ENCODE measurements at regions not wholly inside any gene's neighbourhood (a gene's known extent, or its start where the extent isn't known, plus 50 kb on each side); places are given as distances from the start of the nearest gene placed in this dataset.
"Not testable (repeated sequence)": the region's sequence is repeated elsewhere in the genome, so short reads cannot be mapped to it uniquely, and the experiment has no call there.

GRCh38 chr12:97877404-97877803, 414.8 kb downstream of the RMST start:
- H3K4me1 ChIP-seq (ENCODE audit: insufficient read depth, low read length), result no peaks in the 10 kb centered on the region
- H3K36me3 ChIP-seq (ENCODE audit: insufficient read depth, low read length), result no peaks in the 10 kb centered on the region
- no peak overlapping the region for H3K9ac ChIP-seq (ENCODE audit: low read depth, low read length)
- H3K9me3 ChIP-seq (ENCODE audit: control insufficient read depth, insufficient read depth, low read length), result no peaks in the 10 kb centered on the region

- Histone ChIP-seq H3K4me1 (ENCODE audit: insufficient read depth, low read length) (peaks cover 4% of the 10 kb centered on the region; the same call in 1 of the 2 replicates), H3K36me3 (ENCODE audit: insufficient read depth, low read length) (no peaks in the 10 kb centered on the region), H3K9ac (ENCODE audit: low read depth, low read length) (no peak overlapping the region), H3K9me3 (ENCODE audit: control insufficient read depth, insufficient read depth, low read length) (no peaks in the 10 kb centered on the region)
Measured at GRCh38 chr12:97886511-97887176, 424.0 kb downstream of the RMST start.

- H3K9ac ChIP-seq (ENCODE audit: low read depth, low read length); H3K36me3 ChIP-seq (ENCODE audit: insufficient read depth, low read length); H3K9me3 ChIP-seq (ENCODE audit: control insufficient read depth, insufficient read depth, low read length); H3K4me1 ChIP-seq (ENCODE audit: insufficient read depth, low read length): not testable (repeated sequence)
Measured at GRCh38 chr12:97897881-97898280, 435.3 kb downstream of the RMST start.

GRCh38 chr12:97899529-97899928, 436.9 kb downstream of the RMST start:
- no peaks in the 10 kb centered on the region for H3K36me3 ChIP-seq (ENCODE audit: insufficient read depth, low read length)
- H3K9ac ChIP-seq (ENCODE audit: low read depth, low read length), result no peak overlapping the region
- no peaks in the 10 kb centered on the region for H3K4me1 ChIP-seq (ENCODE audit: insufficient read depth, low read length)
- H3K9me3 ChIP-seq (ENCODE audit: control insufficient read depth, insufficient read depth, low read length), result no peaks in the 10 kb centered on the region

- no peaks in the 10 kb centered on the region for H3K9me3 ChIP-seq (ENCODE audit: control insufficient read depth, insufficient read depth, low read length)
- no peak overlapping the region for H3K9ac ChIP-seq (ENCODE audit: low read depth, low read length)
- H3K36me3 ChIP-seq (ENCODE audit: insufficient read depth, low read length), result no peaks in the 10 kb centered on the region
- H3K4me1 ChIP-seq (ENCODE audit: insufficient read depth, low read length), result no peaks in the 10 kb centered on the region
Measured at GRCh38 chr12:97899956-97900355, 437.4 kb downstream of the RMST start.

GRCh38 chr12:97903356-97903755, 440.8 kb downstream of the RMST start:
- Histone ChIP-seq H3K9me3 (ENCODE audit: control insufficient read depth, insufficient read depth, low read length) (no peaks in the 10 kb centered on the region), H3K4me1 (ENCODE audit: insufficient read depth, low read length) (no peaks in the 10 kb centered on the region), H3K9ac (ENCODE audit: low read depth, low read length) (no peak overlapping the region), H3K36me3 (ENCODE audit: insufficient read depth, low read length) (no peaks in the 10 kb centered on the region)

GRCh38 chr12:97907504-97907903, 444.9 kb downstream of the RMST start:
- Histone ChIP-seq H3K36me3 (ENCODE audit: insufficient read depth, low read length) (no peaks in the 10 kb centered on the region), H3K9me3 (ENCODE audit: control insufficient read depth, insufficient read depth, low read length) (no peaks in the 10 kb centered on the region)

GRCh38 chr12:97910559-97910958, 448.0 kb downstream of the RMST start:
- H3K9ac ChIP-seq (ENCODE audit: low read depth, low read length), result no peak overlapping the region
- no peaks in the 10 kb centered on the region for H3K9me3 ChIP-seq (ENCODE audit: control insufficient read depth, insufficient read depth, low read length)
- no peaks in the 10 kb centered on the region for H3K4me1 ChIP-seq (ENCODE audit: insufficient read depth, low read length)

More at GRCh38 chr12:97907504-97907903, 444.9 kb downstream of the RMST start:
- H3K4me1 ChIP-seq (ENCODE audit: insufficient read depth, low read length), result no peaks in the 10 kb centered on the region
- H3K9ac ChIP-seq (ENCODE audit: low read depth, low read length), result no peak overlapping the region

GRCh38 chr12:97912943-97913342, 450.3 kb downstream of the RMST start:
- no peaks in the 10 kb centered on the region for H3K4me1 ChIP-seq (ENCODE audit: insufficient read depth, low read length)
- H3K36me3 ChIP-seq (ENCODE audit: insufficient read depth, low read length), result no peaks in the 10 kb centered on the region
- H3K9ac ChIP-seq (ENCODE audit: low read depth, low read length), result no peak overlapping the region
- no peaks in the 10 kb centered on the region for H3K9me3 ChIP-seq (ENCODE audit: control insufficient read depth, insufficient read depth, low read length)

More at GRCh38 chr12:97910559-97910958, 448.0 kb downstream of the RMST start:
- H3K36me3 ChIP-seq (ENCODE audit: insufficient read depth, low read length), result no peaks in the 10 kb centered on the region

GRCh38 chr12:97921979-97922722, 459.5 kb downstream of the RMST start:
- H3K9me3 ChIP-seq (ENCODE audit: control insufficient read depth, insufficient read depth, low read length), result no peaks in the 10 kb centered on the region
- no peaks in the 10 kb centered on the region for H3K36me3 ChIP-seq (ENCODE audit: insufficient read depth, low read length)
- H3K9ac ChIP-seq (ENCODE audit: low read depth, low read length), result no peak overlapping the region
- H3K4me1 ChIP-seq (ENCODE audit: insufficient read depth, low read length), result no peaks in the 10 kb centered on the region

- Histone ChIP-seq H3K9ac (ENCODE audit: low read depth, low read length) (no peak overlapping the region), H3K4me1 (ENCODE audit: insufficient read depth, low read length) (no peaks in the 10 kb centered on the region)
Measured at GRCh38 chr12:97923546-97923945, 460.9 kb downstream of the RMST start.

GRCh38 chr12:97924122-97924521, 461.5 kb downstream of the RMST start:
- no peaks in the 10 kb centered on the region for H3K4me1 ChIP-seq (ENCODE audit: insufficient read depth, low read length)
- H3K9ac ChIP-seq (ENCODE audit: low read depth, low read length), result no peak overlapping the region
- H3K9me3 ChIP-seq (ENCODE audit: control insufficient read depth, insufficient read depth, low read length), result no peaks in the 10 kb centered on the region
- no peaks in the 10 kb centered on the region for H3K36me3 ChIP-seq (ENCODE audit: insufficient read depth, low read length)

More at GRCh38 chr12:97923546-97923945, 460.9 kb downstream of the RMST start:
- Histone ChIP-seq H3K36me3 (ENCODE audit: insufficient read depth, low read length) (no peaks in the 10 kb centered on the region), H3K9me3 (ENCODE audit: control insufficient read depth, insufficient read depth, low read length) (no peaks in the 10 kb centered on the region)

GRCh38 chr12:97927977-97928376, 465.4 kb downstream of the RMST start:
- no peaks in the 10 kb centered on the region for H3K36me3 ChIP-seq (ENCODE audit: insufficient read depth, low read length)
- H3K9ac ChIP-seq (ENCODE audit: low read depth, low read length), result no peak overlapping the region
- no peaks in the 10 kb centered on the region for H3K4me1 ChIP-seq (ENCODE audit: insufficient read depth, low read length)
- H3K9me3 ChIP-seq (ENCODE audit: control insufficient read depth, insufficient read depth, low read length), result no peaks in the 10 kb centered on the region

- H3K36me3 ChIP-seq (ENCODE audit: insufficient read depth, low read length), result no peaks in the 10 kb centered on the region
- no peak overlapping the region for H3K9ac ChIP-seq (ENCODE audit: low read depth, low read length)
- H3K4me1 ChIP-seq (ENCODE audit: insufficient read depth, low read length), result peaks cover 15% of the 10 kb centered on the region; the same call in 1 of the 2 replicates
- no peaks in the 10 kb centered on the region for H3K9me3 ChIP-seq (ENCODE audit: control insufficient read depth, insufficient read depth, low read length)
Measured at GRCh38 chr12:97936165-97936564, 473.6 kb downstream of the RMST start.

GRCh38 chr12:97938031-97938430, 475.4 kb downstream of the RMST start:
- H3K36me3 ChIP-seq (ENCODE audit: insufficient read depth, low read length), result no peaks in the 10 kb centered on the region
- no peaks in the 10 kb centered on the region for H3K9me3 ChIP-seq (ENCODE audit: control insufficient read depth, insufficient read depth, low read length)
- no peak overlapping the region for H3K9ac ChIP-seq (ENCODE audit: low read depth, low read length)
- peaks cover 15% of the 10 kb centered on the region; the same call in 1 of the 2 replicates for H3K4me1 ChIP-seq (ENCODE audit: insufficient read depth, low read length)
